MM.1S (cell line): ENCODE measurements at regions not wholly inside any gene's neighbourhood (a gene's known extent, or its start where the extent isn't known, plus 50 kb on each side); places are given as distances from the start of the nearest gene placed in this dataset.

Experiments used
- DNase-seq: peaks from one replicate; pipeline ENCODE4 v3.0.0-alpha.2; 2015
- H2AFZ ChIP-seq: fragments of 300-600 bp; sonication (generic); 2 replicates; pipeline ENCODE4 v1.6.0; 2016; ENCODE audit warnings: antibody characterized with exemption, low read length
- H3F3A ChIP-seq: fragments of 300-600 bp; sonication (generic); 2 replicates; pipeline ENCODE4 v1.6.1; 2016; ENCODE audit warnings: mild to moderate bottlenecking, antibody characterized with exemption, low read length, moderate library complexity, mixed read lengths; ENCODE audit not compliant: insufficient read depth
- H3K27ac ChIP-seq: fragments of 300-600 bp; sonication (generic); 2 replicates; pipeline ENCODE4 v1.5.1; 2016; ENCODE audit warnings: mild to moderate bottlenecking, low read length
- H3K27me3 ChIP-seq: fragments of 300-600 bp; sonication (generic); replicated peaks from 2 replicates; pipeline ENCODE4 v1.6.0; 2016; ENCODE audit warnings: low read length; ENCODE audit not compliant: insufficient read depth
- H3K36me3 ChIP-seq: fragments of 300-600 bp; sonication (generic); replicated peaks from 2 replicates; pipeline ENCODE4 v1.6.1; 2016; ENCODE audit warnings: mild to moderate bottlenecking, low read length, mixed read lengths; ENCODE audit not compliant: insufficient read depth
- H3K4me1 ChIP-seq: fragments of 300-600 bp; sonication (generic); 2 replicates; pipeline ENCODE4 v1.6.1; 2016; ENCODE audit warnings: low read length, mixed read lengths
- H3K4me2 ChIP-seq: fragments of 300-600 bp; sonication (generic); 2 replicates; pipeline ENCODE4 v1.6.0; 2016; ENCODE audit warnings: low read depth, low read length
- H3K4me3 ChIP-seq: fragments of 300-600 bp; sonication (generic); 2 replicates; pipeline ENCODE4 v1.5.1; 2016; ENCODE audit warnings: low read length, mixed read lengths
- H3K79me2 ChIP-seq: fragments of 300-600 bp; sonication (generic); 2 replicates; pipeline ENCODE4 v1.6.1; 2016; ENCODE audit warnings: mixed run types, low read length, mixed read lengths
- H3K9ac ChIP-seq: fragments of 300-600 bp; sonication (generic); 2 replicates; pipeline ENCODE4 v1.6.1; 2016; ENCODE audit warnings: low read length, mixed read lengths
- H3K9me2 ChIP-seq: fragments of 300-600 bp; sonication (generic); replicated peaks from 2 replicates; pipeline ENCODE4 v1.6.1; 2016; ENCODE audit warnings: mild to moderate bottlenecking, low read length, mixed read lengths; ENCODE audit not compliant: insufficient read depth
- H3K9me3 ChIP-seq: fragments of 300-600 bp; sonication (generic); replicated peaks from 2 replicates; pipeline ENCODE4 v1.6.1; 2016; ENCODE audit warnings: mild to moderate bottlenecking, low read length, mixed read lengths; ENCODE audit not compliant: insufficient read depth
- H4K20me1 ChIP-seq: fragments of 300-600 bp; sonication (generic); 2 replicates; pipeline ENCODE4 v1.6.1; 2016; ENCODE audit warnings: mild to moderate bottlenecking, low read length, moderate library complexity, mixed read lengths; ENCODE audit not compliant: insufficient read depth
- CTCF ChIP-seq: fragments of 300-600 bp; sonication (generic); IDR thresholded peaks from 2 replicates; pipeline ENCODE4 v1.5.1; 2016; ENCODE audit warnings: antibody characterized with exemption, low read length, mixed read lengths
- EZH2 ChIP-seq: fragments of 300-600 bp; sonication (generic); optimal IDR thresholded peaks from 2 replicates; pipeline ENCODE3; 2017; ENCODE audit warnings: low read depth, mild to moderate bottlenecking, antibody characterized with exemption, low read length, mixed read lengths
- EZH2phosphoT487 ChIP-seq: fragments of 300-600 bp; sonication (generic); IDR thresholded peaks from 2 replicates; pipeline ENCODE4 v1.6.1; 2018; ENCODE audit warnings: antibody characterized with exemption, low read length

GRCh38 chr11:98230678-98231077 lies 790.1 kb upstream of the CNTN5 start:
- Histone ChIP-seq H3K27me3 (no peaks in the 10 kb centered on the region), H3K4me3 (no peak overlapping the region), H3K4me1 (no peaks in the 10 kb centered on the region), H3F3A (no peaks in the 10 kb centered on the region), H4K20me1 (no peaks in the 10 kb centered on the region), H3K79me2 (no peaks in the 10 kb centered on the region), H3K9ac (no peak overlapping the region), H3K9me2 (no peaks in the 10 kb centered on the region), H2AFZ (no peak overlapping the region), H3K4me2 (no peak overlapping the region), H3K9me3 (no peaks in the 10 kb centered on the region), H3K36me3 (no peaks in the 10 kb centered on the region), H3K27ac (no peak overlapping the region)
- no peak for TF ChIP-seq EZH2phosphoT487
- no peak for TF ChIP-seq EZH2
- no peak for TF ChIP-seq CTCF
- DNase-seq, result no peak

DNA sequence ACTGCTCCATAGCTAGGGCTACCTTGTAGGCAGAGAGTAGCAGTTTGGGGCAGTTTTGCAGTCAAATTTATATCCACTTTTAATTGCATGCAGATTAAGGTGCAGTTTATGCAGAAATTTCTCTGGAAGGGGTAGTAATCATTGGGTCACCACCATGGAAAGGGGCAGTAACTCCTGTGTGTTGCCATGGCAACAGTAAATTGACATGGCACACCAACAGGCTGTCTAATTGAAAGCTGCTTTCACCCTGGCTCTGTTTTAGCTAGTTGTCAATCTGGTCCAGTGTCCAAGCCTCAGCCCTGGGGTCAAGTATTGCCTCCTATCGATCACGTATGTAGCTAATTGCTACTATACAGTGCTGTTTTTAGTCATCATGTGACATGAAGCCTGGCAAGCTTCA lies 786.1 kb upstream of the CNTN5 start:
- Histone ChIP-seq H3K4me3 (no peak overlapping the region), H3K9me2 (no peaks in the 10 kb centered on the region), H2AFZ (no peak overlapping the region), H3K36me3 (no peaks in the 10 kb centered on the region), H3K27ac (no peak overlapping the region), H3F3A (no peaks in the 10 kb centered on the region), H3K27me3 (no peaks in the 10 kb centered on the region), H3K4me1 (no peaks in the 10 kb centered on the region), H3K9ac (no peak overlapping the region), H3K4me2 (no peak overlapping the region), H3K9me3 (no peaks in the 10 kb centered on the region), H3K79me2 (no peaks in the 10 kb centered on the region), H4K20me1 (no peaks in the 10 kb centered on the region)
- DNase-seq, result no peak
- TF ChIP-seq EZH2phosphoT487 (no peak), CTCF (no peak), EZH2 (no peak)

- Histone ChIP-seq H3K4me3 (no peak overlapping the region), H3K36me3 (no peaks in the 10 kb centered on the region; the same call in 1 of the 2 replicates), H2AFZ (no peak overlapping the region)
Observed at GRCh38 chr11:98243897-98244296, 776.9 kb upstream of the CNTN5 start.

More at GRCh38 chr11:98243897-98244296, 776.9 kb upstream of the CNTN5 start:
- H4K20me1 ChIP-seq, result no peaks in the 10 kb centered on the region
- DNase-seq, result no peak
- H3K9ac ChIP-seq, result no peak overlapping the region
- H3K4me2 ChIP-seq, result no peak overlapping the region
- H3K79me2 ChIP-seq, result no peaks in the 10 kb centered on the region
- H3K27ac ChIP-seq, result no peak overlapping the region
- TF ChIP-seq CTCF, result no peak
- TF ChIP-seq EZH2, result no peak
- no peak for TF ChIP-seq EZH2phosphoT487
- H3K27me3 ChIP-seq, result no peaks in the 10 kb centered on the region
- no peaks in the 10 kb centered on the region for H3F3A ChIP-seq
- no peaks in the 10 kb centered on the region for H3K9me3 ChIP-seq
- no peaks in the 10 kb centered on the region for H3K9me2 ChIP-seq
- no peaks in the 10 kb centered on the region for H3K4me1 ChIP-seq
